Panc1 (cell line): ENCODE measurements at regions not wholly inside any gene's neighbourhood (a gene's known extent, or its start where the extent isn't known, plus 50 kb on each side); places are given as distances from the start of the nearest gene placed in this dataset.

ENCODE experiments used
- CTCF ChIP-seq: fragments of 450-650 bp; IDR thresholded peaks from 2 replicates; pipeline ENCODE4 v1.5.1; 2017; ENCODE audit warnings: mild to moderate bottlenecking
- POLR2AphosphoS5 ChIP-seq: IDR thresholded peaks from 2 replicates; pipeline ENCODE4 v1.6.1; 2012; ENCODE audit warnings: mild to moderate bottlenecking, low read depth, low read length, moderate library complexity
- SIN3A ChIP-seq: IDR thresholded peaks from 2 replicates; pipeline ENCODE4 v1.6.1; 2012; ENCODE audit warnings: low read depth, mild to moderate bottlenecking, low read length, moderate library complexity, borderline replicate concordance; ENCODE audit not compliant: insufficient read depth
- TCF7L2 ChIP-seq: IDR thresholded peaks from 2 replicates; pipeline ENCODE4 v1.6.1; 2011; ENCODE audit warnings: mild to moderate bottlenecking, low read depth, low read length, inconsistent platforms
- TF ChIP-seq, protein P1 (sequence below), 2 experiments: IDR thresholded peaks; 2 replicates each; pipeline ENCODE4 v1.6.1; 2011 to 2012; ENCODE audit warnings: low read depth in 2 of 2, control low read depth in 1 of 2, low read length in 1 of 2, mild to moderate bottlenecking in 1 of 2, moderate library complexity in 1 of 2; ENCODE audit not compliant: insufficient read depth in 1 of 2

DNA sequence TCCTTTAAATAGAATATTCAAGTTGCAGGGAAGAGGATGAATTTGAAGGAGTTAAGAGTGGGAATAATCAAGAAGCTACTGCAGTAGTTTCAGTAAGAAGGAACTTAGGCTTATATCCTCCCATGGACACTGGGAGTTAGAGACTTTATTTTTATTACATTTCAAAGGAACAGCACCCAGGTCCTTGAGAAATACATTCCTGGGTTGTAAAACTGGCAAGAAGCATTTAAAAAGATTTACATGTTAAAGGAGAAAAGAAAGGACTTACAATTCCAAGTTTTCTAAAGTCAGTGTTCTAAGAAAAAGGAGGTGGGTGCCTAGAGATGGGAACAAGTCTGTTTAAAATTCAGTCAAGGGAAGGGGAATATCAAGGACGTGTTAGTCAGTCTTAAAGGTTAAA, 306.9 kb downstream of the JRKL start:
- TF ChIP-seq CTCF (no peak), SIN3A (no peak), POLR2AphosphoS5 (no peak), TCF7L2 (no peak)
- TF ChIP-seq, protein P1, sequence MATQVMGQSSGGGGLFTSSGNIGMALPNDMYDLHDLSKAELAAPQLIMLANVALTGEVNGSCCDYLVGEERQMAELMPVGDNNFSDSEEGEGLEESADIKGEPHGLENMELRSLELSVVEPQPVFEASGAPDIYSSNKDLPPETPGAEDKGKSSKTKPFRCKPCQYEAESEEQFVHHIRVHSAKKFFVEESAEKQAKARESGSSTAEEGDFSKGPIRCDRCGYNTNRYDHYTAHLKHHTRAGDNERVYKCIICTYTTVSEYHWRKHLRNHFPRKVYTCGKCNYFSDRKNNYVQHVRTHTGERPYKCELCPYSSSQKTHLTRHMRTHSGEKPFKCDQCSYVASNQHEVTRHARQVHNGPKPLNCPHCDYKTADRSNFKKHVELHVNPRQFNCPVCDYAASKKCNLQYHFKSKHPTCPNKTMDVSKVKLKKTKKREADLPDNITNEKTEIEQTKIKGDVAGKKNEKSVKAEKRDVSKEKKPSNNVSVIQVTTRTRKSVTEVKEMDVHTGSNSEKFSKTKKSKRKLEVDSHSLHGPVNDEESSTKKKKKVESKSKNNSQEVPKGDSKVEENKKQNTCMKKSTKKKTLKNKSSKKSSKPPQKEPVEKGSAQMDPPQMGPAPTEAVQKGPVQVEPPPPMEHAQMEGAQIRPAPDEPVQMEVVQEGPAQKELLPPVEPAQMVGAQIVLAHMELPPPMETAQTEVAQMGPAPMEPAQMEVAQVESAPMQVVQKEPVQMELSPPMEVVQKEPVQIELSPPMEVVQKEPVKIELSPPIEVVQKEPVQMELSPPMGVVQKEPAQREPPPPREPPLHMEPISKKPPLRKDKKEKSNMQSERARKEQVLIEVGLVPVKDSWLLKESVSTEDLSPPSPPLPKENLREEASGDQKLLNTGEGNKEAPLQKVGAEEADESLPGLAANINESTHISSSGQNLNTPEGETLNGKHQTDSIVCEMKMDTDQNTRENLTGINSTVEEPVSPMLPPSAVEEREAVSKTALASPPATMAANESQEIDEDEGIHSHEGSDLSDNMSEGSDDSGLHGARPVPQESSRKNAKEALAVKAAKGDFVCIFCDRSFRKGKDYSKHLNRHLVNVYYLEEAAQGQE (IDR thresholded peaks at IDR 0.05; ENCODE audit: insufficient read depth in 1 of 2, low read depth in 2 of 2, low read length in 1 of 2), result no peak
